NCI-H510A (cell line): ENCODE measurements at regions not wholly inside any gene's neighbourhood (a gene's known extent, or its start where the extent isn't known, plus 50 kb on each side); places are given as distances from the start of the nearest gene placed in this dataset.

Source experiments
- DNase-seq: peaks from one replicate; lab custom pipeline; 2025; lab: John Stamatoyannopoulos, UW

DNA sequence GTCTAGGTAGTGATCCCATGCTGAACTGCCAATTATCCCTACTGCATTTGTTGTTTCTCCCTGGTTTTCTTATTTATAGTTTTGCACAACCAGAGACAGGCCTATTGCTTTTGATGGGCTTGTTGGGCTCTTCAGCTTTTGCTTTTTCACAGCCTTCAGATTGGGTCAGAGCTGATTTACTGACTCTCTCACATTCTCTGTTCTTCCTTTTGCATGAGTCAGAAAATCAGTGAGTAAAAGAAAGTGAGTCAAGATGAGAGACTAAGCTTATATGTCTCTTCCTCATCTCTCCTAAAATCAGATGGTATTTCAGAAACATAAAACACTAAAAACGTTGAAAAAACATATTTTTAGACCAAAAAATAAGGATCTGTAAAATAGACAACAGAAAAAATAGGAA, 1135.4 kb downstream of the XPNPEP1 start:
- no peak for DNase-seq

DNA sequence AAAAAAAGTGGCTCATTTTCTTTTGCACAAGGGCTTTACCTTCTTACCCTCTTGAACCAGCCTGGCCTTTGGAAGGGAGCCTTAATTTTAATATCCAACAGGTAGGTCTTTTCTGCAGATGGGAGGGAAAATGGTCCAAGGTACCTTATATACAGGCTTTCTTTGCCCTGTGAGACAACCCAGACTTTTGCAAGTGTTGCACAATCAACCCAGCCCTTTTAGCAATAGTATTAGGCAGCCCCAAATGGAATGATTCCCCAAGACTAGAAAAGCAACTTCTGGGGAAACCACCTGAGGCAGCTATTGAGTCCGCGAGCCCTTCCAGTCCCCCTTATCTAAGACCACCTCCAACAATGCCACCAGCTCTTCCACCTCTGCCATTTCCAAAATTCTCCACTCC, 1138.3 kb downstream of the XPNPEP1 start:
- DNase-seq: no peak

DNA sequence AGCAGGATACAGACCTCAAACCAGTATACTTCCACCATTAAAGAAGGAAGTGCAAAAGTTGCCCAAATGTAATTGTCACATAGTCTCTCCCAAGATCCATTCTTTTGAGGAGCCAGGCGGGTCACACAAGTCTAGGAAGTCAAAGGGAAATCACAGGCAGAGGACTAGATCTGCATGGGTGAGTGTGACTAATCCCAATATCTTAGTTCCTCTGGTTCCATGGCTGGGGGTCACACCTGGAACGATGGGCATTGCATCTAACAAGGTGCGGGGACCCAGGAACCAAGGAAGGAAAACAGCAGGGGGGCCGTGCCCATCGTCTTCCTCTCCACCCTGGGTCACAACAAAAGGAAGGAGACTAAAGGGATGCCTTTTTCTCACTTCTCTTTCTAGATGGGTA, 1138.8 kb downstream of the XPNPEP1 start:
- no peak for DNase-seq

DNA sequence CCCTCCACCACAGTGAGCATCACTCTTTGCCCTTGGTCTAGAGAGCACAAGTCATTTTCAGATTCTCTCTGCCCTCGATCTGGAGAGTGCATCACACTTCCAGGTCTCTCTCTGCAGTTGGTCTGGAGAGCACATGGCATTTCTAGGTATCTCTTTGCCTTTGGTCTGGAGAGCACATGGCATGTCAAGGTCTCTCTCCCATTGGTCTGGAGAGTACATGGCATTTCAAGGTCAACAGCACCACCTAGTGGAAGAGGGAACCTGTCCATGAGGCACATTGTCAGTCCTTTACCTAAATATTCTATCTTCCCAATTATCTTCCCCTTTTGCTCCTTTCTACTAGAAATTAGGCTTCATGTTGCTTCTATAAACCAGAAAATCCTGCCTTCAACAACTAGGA, 1139.4 kb downstream of the XPNPEP1 start:
- no peak for DNase-seq

DNA sequence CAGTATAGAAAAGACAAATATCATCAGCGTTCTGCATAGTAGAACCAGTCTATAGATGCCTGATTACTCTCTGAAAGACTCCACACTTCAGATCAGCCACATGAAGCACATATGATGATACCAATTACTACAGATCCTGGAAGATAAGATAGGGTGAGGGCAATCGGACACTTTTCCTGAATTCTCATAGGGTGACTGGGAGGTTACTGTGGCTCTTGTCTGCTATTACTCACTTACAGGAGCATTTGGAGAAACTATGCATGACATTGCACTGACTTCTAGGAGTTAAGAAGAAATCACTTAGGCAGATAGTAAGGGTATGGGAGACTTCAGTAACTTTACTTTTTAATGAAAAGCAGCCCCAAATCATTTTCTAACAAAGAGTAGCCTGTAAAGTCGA, 1140.9 kb downstream of the XPNPEP1 start:
- no peak for DNase-seq

DNA sequence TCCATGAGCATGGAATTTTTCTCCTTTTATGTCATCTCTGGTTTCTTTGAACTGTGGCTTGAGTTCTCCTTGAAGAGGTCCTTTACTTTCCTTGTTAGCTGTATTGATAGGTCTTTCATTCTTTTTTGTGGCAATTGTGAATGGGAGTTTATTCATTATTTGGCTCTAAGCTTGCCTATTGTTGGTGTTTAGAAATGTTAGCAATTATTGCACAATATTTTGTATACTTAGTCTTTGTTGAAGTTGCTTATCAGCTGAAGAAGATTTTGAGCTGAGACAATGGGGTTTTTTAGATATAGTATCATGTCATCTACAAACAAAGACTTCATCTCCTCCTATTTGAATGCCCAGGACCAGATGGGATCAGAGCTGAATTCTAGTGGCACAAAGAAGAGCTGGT, 1143.8 kb downstream of the XPNPEP1 start:
- DNase-seq: no peak

DNA sequence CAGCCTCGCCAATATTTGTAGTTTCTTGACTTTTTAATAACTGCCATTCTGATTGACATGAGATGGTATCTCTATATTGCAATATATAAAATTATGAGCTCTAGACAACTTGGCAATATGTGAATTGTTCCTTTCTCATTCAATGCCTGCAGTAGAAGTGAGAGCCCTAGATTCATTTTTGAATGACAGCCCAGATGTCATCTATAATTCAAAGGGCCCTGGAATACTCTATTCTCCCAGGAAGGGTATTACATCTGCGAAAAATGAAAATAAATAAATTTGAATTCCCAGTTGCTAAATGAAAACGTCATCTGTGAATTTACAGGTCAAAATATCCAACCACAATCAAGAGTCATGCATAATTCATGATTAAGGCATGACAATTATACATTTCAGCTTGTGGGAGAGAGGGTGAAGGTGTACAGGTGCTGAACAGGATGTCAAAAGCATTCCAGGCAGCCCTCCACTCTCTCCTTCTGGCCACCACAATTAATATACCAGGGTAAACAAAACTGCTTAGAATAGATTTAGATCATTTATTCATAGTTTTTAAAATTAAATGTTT, 1147.3 kb downstream of the XPNPEP1 start:
- DNase-seq: no peak

DNA sequence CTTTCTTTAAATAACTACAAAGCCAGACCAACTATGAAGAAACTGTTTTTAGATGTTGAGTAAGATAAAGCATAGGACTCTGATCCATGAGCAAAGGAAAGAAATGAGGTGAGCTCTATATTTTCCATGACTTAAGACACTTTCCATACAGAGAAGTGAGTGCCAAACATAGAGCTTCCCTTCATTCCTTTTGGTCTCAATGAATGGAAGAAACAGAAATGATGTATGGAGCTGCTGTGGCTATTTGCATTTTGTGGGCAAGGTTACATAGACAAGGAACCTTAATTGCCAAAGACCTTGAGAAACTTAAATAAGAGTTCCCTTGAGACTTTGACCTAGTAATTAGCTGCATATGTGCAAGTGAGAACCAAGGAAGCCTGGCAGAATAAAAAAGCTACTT, 1152.2 kb downstream of the XPNPEP1 start:
- DNase-seq: no peak

DNA sequence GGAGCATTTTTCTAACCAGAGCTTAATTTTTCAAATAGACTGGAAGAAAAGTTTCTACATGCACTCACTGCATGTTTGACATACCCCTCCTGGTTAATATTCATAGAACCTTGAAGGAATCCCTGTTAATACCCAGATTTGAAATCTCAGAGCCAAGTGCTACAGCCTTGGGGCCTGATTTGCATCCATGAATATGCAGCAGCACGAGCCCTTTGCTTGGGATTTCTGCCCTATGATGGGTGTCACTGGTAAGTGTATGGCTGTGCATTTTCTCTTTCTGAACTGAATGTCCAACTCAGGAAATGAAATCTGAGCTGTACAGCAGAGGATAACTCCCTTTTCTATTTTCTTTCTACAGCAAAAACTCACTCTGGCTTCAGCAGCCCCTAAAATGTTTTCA, 1157.5 kb downstream of the XPNPEP1 start:
- DNase-seq: no peak

DNA sequence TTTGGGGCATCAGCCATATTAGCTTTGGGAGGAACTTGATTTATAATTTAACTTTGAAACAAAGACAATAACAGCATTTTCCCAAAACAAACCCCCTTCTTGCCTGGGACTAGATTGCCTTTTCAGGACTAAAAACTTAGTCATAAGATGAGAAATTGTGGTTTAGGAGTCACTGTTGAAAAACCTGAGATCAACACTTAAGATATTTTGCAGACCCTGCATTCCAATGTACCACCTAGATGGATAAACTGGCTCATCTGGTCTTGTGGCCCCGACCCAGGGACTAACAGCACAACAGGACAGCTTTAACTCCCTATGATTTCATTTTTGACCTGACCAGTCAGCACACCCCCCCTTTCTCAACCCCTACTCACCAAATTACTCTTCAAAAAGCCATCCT, 1165.4 kb downstream of the XPNPEP1 start:
- DNase-seq: no peak

DNA sequence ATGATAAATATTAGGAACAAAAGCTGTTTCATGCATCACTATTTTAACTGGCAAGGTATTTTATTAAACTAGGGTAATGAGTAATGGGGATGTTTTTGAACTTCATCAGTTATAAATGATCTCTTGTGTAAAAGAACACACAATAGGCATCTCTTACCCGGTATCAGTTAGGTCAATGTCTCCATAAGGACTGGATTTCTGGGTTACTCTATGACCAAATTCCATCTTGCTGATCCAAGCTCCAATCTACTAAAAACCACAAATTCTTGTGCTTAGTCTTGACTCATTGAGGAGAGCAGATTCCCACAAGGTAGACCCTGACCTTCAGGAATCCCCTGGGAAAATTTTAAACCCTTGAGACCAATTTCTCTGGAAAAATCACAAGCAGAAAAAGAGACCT, 1167.7 kb downstream of the XPNPEP1 start:
- no peak for DNase-seq

DNA sequence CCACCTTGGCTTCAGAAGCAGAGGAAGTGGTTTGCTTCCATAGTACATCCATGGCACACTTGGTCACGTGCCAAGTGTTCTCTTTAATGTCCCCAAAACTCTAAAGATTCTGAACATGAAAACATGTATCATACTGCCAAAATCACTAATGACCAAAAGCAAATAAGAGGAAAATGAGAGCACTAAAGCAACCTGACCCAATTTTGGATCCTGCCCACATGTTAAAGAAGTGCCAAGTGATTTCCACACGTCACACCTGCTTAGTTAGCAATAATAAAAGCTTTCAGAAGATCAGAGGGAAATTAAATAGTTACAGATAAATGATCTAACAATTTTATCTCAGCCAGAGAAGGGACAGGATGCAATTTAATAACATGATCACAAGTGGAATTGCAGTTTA, 1170.0 kb downstream of the XPNPEP1 start:
- no peak for DNase-seq

DNA sequence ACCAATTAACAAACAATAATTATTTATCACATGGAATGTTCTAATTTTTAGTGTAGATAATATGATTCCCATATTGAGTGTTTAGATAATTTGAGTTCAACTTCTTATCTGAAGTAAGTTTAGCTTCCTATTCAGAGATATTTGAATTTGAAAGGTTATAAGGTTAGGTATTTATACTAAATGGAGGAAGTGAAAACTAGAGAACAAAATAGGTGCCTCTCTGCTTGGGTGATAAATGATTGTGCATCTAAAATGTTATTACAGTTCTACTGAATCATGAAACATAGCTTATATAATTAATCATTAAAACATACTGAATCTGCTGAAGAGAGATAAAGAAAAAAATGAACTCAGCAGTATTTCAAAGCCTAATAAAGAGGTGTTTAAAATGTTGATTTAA, 1174.3 kb downstream of the XPNPEP1 start:
- no peak for DNase-seq

DNA sequence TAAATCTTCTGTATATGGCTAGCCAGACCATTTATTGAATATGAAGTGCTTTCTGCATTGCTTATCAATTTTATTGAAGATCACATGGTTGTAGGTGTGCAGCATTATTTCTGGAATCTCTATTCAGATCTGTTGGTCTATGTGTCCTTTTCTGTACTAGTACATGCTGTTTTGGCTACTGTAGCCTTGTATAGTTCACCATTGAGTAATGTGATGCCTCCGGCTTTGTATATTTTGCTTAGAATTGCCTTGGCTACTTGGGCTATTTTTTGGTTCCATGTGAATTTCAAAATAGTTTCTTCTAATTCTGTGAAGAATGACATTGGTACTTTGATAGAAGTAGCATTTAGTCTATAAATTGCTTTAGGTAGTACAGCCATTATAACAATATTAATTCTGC, 1187.2 kb downstream of the XPNPEP1 start:
- DNase-seq: no peak

DNA sequence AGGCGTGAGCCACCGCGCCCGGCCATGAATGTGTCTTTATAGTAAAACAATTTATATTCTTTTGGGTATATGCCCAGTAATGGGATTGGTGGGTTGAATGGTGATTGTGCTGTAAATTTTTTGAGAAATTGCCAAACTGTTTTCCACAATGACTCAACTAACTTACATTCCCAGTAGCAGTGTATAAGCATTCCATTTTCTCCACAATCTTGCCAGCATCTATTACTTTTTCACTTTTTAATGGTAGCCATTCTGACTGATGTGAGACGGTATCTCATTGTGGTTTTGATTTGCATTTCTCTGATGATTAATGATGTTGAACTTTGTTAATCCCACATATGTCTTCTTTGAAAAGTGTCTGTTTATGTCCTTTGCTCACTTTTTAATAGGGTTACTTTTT, 1187.9 kb downstream of the XPNPEP1 start:
- no peak for DNase-seq

DNA sequence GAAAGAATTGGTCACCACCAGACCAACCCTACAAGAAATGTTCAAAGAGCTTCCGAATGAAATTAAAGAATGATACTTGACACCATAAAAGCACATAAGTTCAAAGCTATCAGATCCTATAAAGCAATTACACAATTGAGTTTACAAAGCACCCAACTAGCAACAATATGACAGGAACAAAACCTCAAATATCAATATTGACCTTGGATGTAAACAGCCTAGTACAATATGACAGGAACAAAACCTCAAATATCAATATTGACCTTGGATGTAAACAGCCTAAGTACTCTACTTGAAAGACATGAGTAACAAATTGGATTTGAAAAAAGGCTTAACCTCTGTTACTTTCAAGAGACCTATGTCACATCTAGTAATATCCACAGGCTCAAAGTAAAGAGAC, 1201.4 kb downstream of the XPNPEP1 start:
- DNase-seq: no peak

DNA sequence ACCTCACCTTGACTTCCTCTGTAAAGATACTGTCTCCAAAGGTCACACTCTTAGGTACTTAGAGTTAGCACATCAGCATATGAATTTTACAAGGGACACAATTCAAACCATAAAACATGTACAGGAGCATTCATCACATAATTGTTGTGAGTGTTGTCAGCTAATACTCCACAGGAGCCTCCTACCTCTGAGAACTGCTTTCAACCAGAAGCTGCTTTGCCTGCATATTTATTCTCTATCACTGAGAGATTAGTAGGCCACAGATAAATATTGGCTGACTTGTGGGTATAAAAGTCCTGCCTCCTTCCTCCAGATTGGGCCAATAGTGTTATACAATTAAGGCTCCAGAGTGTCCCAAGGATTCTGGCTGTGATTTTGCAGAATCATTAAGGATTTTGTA, 1207.0 kb downstream of the XPNPEP1 start:
- DNase-seq: no peak

DNA sequence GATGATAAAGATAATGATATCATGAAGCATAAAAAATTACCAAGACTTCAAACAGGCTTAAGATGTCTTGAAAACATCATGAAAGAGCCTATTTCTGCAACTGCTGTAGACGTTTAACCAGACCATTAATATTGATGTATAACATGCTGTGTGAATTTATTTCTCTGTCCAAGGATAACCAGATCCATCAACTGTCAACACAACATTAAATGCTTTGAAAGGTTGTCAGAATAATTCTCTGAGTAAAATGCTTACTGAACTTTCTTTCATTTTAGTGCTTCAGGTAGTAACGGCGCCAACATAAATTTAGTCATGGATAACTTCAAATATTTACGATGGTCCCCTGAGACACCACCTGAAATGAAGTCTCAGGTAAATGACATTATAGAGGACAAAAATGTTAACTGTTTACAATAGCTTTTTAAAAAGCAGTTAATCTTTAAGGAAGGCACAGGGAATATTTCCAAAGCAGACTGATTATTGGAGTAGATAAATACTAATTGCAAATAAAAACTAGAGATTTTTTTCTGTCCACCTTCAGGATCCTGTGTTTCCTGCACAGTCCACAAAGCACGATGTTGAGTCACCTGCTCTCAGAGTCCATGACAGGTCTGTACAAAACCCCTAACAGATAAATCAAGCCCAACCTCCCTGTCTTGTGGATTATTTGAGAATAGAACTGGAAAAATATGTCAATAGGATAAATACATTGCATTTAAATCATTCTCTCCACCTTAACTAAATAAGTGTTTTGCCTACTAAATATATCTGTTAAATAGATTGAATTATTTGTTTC, 1213.2 kb downstream of the XPNPEP1 start:
- no peak for DNase-seq

DNA sequence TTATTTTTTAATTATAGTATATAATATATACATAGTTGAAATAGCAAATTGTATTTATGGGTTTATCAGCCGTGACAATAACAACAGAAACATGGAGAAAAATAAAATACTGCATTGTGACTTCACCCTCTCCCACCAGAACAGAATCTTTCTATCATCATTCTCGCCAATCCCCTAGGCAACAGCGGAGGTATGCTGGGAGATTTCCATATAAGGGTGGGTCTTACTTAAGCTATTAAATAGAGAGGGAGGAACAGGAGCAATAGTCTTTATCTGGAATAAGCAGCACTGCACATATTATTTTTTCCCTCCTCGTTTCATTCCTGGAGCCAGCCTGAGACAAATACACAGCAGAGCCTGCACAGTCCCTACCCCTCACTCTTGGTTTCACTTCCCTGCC, 1214.9 kb downstream of the XPNPEP1 start:
- DNase-seq: no peak

DNA sequence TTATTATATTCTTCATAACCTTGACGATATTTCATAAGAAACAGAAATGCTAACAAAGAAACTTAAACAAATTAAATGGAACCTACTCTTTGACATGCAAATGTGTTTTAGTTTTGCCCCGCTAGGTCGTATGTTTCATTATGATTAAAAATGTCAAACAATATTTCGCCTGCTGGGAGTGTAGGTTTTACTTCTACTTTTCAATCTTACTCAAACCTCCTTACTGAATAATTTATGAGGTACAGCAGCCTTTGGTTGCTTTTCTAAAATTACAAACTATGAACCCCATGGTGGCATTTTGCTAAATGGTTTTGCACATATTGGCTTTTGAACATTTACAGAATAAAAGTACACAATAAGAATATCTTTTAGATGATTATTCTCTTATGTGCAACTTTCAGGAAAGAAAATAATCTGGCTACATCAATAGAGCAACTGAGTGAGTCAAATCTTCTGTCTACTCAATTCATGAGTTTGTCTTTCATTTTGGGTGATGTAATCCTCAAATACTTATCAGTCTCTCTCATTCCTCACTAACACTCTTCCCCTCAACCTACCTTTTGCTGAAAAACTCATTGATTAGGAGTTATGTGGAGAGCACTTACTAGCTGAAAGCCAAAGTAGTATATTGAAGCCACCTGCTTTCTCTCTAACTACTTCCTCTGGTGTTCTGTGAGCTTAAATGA, 1226.4 kb downstream of the XPNPEP1 start:
- DNase-seq: no peak

DNA sequence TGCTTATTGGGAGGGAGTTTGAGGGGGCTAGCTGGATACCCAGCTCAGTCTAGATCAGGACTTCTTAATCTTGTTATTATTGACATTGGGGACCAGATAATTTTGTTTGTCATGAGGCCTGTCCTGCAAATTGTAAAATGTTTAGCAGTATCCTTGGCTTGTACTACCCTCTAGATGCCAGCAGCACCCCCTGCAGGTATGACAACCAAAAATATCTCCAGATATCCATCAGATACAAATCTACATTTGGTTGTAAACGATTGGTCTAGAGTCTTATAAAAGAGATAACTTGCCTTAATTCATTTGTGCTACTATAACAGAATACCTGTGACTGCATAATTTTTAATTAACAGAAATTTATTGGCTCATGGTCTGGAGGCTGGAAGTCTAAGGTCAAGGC, 1232.2 kb downstream of the XPNPEP1 start:
- DNase-seq: no peak

DNA sequence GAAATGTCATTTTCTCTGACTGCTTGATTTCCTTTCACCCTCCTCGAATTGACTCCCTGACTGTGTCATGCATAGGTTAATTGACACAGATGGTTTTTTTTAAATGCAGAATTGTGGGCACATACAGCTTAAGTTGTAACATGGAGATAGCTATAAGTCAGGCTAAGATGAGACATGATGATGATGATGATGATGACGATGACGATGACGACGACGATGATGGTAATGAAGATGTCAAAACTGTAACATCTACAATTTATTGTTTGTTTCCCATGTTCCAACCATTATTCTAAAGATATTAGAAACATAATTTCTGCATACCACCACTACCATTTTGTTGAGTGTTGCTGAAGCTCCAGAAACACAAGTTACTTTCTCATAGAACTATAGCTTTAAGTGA, 1232.8 kb downstream of the XPNPEP1 start:
- no peak for DNase-seq

DNA sequence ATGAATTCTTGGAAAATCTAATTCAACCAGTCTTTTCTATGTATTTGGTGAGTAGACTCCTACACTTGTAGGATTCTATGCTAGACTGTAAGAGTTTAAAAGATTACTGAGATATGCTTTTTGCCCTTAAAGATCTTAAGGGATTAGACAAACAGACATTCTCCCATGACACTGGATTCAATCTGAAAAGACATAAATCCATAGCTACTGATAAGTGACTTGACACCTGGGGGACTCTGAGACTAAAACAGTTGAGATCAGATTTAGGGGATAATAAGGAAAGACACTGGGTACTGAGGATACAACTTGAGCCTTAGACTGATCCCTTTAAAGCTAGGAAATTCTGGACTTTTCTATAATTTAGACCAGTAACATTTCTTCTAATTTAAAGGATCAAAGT, 1233.4 kb downstream of the XPNPEP1 start:
- DNase-seq: no peak

DNA sequence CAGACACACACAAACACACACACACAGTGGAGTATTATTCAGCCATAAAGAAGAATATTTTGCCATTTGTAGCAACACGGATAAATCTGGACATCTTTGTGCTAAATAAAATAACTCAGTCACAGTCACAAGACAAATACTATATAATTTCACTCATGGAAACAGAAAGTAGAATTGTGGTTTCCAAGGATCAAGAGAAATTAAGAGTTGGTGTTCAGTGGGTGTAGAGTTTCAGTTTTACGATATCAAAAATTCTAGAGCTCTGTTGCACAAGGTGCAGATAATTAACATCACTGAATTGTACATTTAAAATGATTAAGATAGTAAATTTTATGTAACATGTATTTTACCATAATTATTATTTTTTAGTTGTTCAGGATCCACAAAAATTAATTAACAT, 1235.0 kb downstream of the XPNPEP1 start:
- DNase-seq: no peak
